Liver (tissue), 8 donors: ENCODE measurements at regions not wholly inside any gene's neighbourhood (a gene's known extent, or its start where the extent isn't known, plus 50 kb on each side); places are given as distances from the start of the nearest gene placed in this dataset.

ENCODE experiments used
- DNase-seq: peaks from one replicate; pipeline ENCODE4 v3.0.0-alpha.2; 2017; ENCODE audit warnings: low spot score
- H3K27ac ChIP-seq, 2 donors: one replicate each; pipeline ENCODE4 v1.7.0; 2013; ENCODE audit warnings: inconsistent platforms in 2 of 2, low read length in 2 of 2, control low read depth in 1 of 2, low read depth in 1 of 2, mild to moderate bottlenecking in 1 of 2
- H3K27me3 ChIP-seq, 4 donors: one replicate each; pipeline versions ENCODE4 v1.6.1 to v1.7.0; 2013; ENCODE audit warnings: low read length in 3 of 4, inconsistent platforms in 1 of 4, mild to moderate bottlenecking in 1 of 4, moderate library complexity in 1 of 4; ENCODE audit not compliant: control insufficient read depth in 4 of 4, insufficient read depth in 4 of 4
- H3K36me3 ChIP-seq, 4 donors: one replicate each; pipeline versions ENCODE4 v1.6.1 to v1.7.0; 2013; ENCODE audit warnings: low read length in 3 of 4, mild to moderate bottlenecking in 3 of 4, low read depth in 1 of 4, moderate library complexity in 1 of 4; ENCODE audit not compliant: control insufficient read depth in 4 of 4, insufficient read depth in 3 of 4
- H3K4me1 ChIP-seq, 4 donors: one replicate each; pipeline versions ENCODE4 v1.6.1 to v1.7.0; 2013; ENCODE audit warnings: low read length in 3 of 4, mild to moderate bottlenecking in 3 of 4, moderate library complexity in 1 of 4; ENCODE audit not compliant: control insufficient read depth in 4 of 4, insufficient read depth in 4 of 4
- H3K4me3 ChIP-seq, 3 donors: one replicate each; pipeline versions ENCODE4 v1.6.1 to v1.7.0; 2013; ENCODE audit warnings: low read length in 3 of 3, control low read depth in 1 of 3, low read depth in 1 of 3, mild to moderate bottlenecking in 1 of 3
- H3K9ac ChIP-seq, 2 donors: one replicate each; pipeline ENCODE4 v1.7.0; 2013; ENCODE audit warnings: low read length in 2 of 2, mild to moderate bottlenecking in 2 of 2, moderate library complexity in 2 of 2, control low read depth in 1 of 2, low read depth in 1 of 2
- H3K9me3 ChIP-seq, 4 donors: one replicate each; pipeline versions ENCODE4 v1.6.1 to v1.7.0; 2013; ENCODE audit warnings: low read length in 3 of 4; ENCODE audit not compliant: control insufficient read depth in 4 of 4
- ATF3 ChIP-seq: IDR thresholded peaks from 2 replicates; pipeline ENCODE4 v1.6.1; 2016; ENCODE audit warnings: antibody characterized with exemption
- CTCF ChIP-seq: fragments of 150-350 bp; IDR thresholded peaks from 2 replicates; pipeline ENCODE4 v1.5.1; 2017; ENCODE audit warnings: improper control_type of control experiment, low read depth, low read length; ENCODE audit not compliant: missing input control
- EGR1 ChIP-seq, 2 donors: IDR thresholded peaks; 2 replicates each; pipeline ENCODE4 v1.6.1; 2016 to 2018; ENCODE audit warnings: antibody characterized with exemption in 2 of 2, low read depth in 2 of 2
- FOXA1 ChIP-seq: IDR thresholded peaks from 2 replicates; pipeline ENCODE4 v1.6.1; 2016; ENCODE audit warnings: antibody characterized with exemption
- FOXA2 ChIP-seq: IDR thresholded peaks from 2 replicates; pipeline ENCODE4 v1.6.1; 2016; ENCODE audit warnings: antibody characterized with exemption
- GABPA ChIP-seq, 2 donors: IDR thresholded peaks in 1 of 2; conservative IDR thresholded peaks in 1 of 2; 2 replicates each; pipeline ENCODE4 v1.6.1; 2016; ENCODE audit warnings: antibody characterized with exemption in 2 of 2, mild to moderate bottlenecking in 1 of 2, moderate library complexity in 1 of 2
- HNF4A ChIP-seq, 2 donors: conservative IDR thresholded peaks; 2 replicates each; pipeline ENCODE4 v1.6.1; 2016; ENCODE audit warnings: antibody characterized with exemption in 2 of 2, mild to moderate bottlenecking in 2 of 2
- HNF4G ChIP-seq: IDR thresholded peaks from 2 replicates; pipeline ENCODE4 v1.6.1; 2016; ENCODE audit warnings: antibody characterized with exemption
- JUND ChIP-seq, 2 donors: IDR thresholded peaks; 2 replicates each; pipeline ENCODE4 v1.6.1; 2016; ENCODE audit warnings: antibody characterized with exemption in 2 of 2
- MAX ChIP-seq: IDR thresholded peaks from 2 replicates; pipeline ENCODE4 v1.6.1; 2016; ENCODE audit warnings: antibody characterized with exemption
- NR2F2 ChIP-seq: IDR thresholded peaks from 2 replicates; pipeline ENCODE4 v1.6.1; 2016; ENCODE audit warnings: antibody characterized with exemption
- RAD21 ChIP-seq, 2 donors: IDR thresholded peaks; 2 replicates each; pipeline ENCODE4 v1.6.1; 2016; ENCODE audit warnings: antibody characterized with exemption in 2 of 2, mild to moderate bottlenecking in 2 of 2
- REST ChIP-seq: IDR thresholded peaks from 2 replicates; pipeline ENCODE4 v1.6.1; 2016; ENCODE audit warnings: antibody characterized with exemption, mild to moderate bottlenecking
- RXRA ChIP-seq, 2 donors: IDR thresholded peaks; 2 replicates each; pipeline ENCODE4 v1.6.1; 2017 to 2018; ENCODE audit warnings: antibody characterized with exemption in 2 of 2, mild to moderate bottlenecking in 1 of 2
- SP1 ChIP-seq: IDR thresholded peaks from 2 replicates; pipeline ENCODE4 v1.6.1; 2018; ENCODE audit warnings: antibody characterized with exemption, mild to moderate bottlenecking
- TAF1 ChIP-seq: conservative IDR thresholded peaks from 2 replicates; pipeline ENCODE4 v1.6.1; 2016; ENCODE audit warnings: antibody characterized with exemption, mild to moderate bottlenecking
- YY1 ChIP-seq: IDR thresholded peaks from 2 replicates; pipeline ENCODE4 v1.6.1; 2016; ENCODE audit warnings: antibody characterized with exemption, mild to moderate bottlenecking
- ZBTB33 ChIP-seq: IDR thresholded peaks from 2 replicates; pipeline ENCODE4 v1.6.1; 2016; ENCODE audit warnings: antibody characterized with exemption
- WGBS: extraction: QIAGEN DNeasy Blood & Tissue Kit; methylation state at CpG from one replicate; pipeline ENCODE4 v1.1.7; 2013; 5-methylcytosine and 5-hydroxymethylcytosine counted together
- donor health status: healthy.
- donor health status: healthy.
- donor health status: healthy.
- donor health status: healthy.
- donor health status: healthy.

GRCh38 chrX:109859651-109860050, 126.6 kb upstream of the ACSL4 start:
- Histone ChIP-seq H3K4me1 (peaks cover 4 to 31% (median 28%) of the 10 kb centered on the region in 4 donors), H3K27ac (no peak overlapping the region), H3K27me3 (no peaks in the 10 kb centered on the region), H3K9ac (no peak overlapping the region), H3K4me3 (no peak overlapping the region), H3K36me3 (no peaks in the 10 kb centered on the region), H3K9me3 (no peaks in the 10 kb centered on the region)
- 69% methylated on average over 2 of the region's 2 CpGs for WGBS
- TF ChIP-seq RAD21 (IDR thresholded peaks at IDR 0.05) (no peak), CTCF (no peak), GABPA (IDR thresholded peaks at IDR 0.05 in 1 of 2, conservative IDR thresholded peaks at IDR 0.05 in 1 of 2) (no peak), ATF3 (no peak), HNF4G (no peak), YY1 (no peak), REST (no peak), EGR1 (IDR thresholded peaks at IDR 0.05; ENCODE audit: low read depth in 2 of 2) (no peak), SP1 (no peak), NR2F2 (no peak), RXRA (IDR thresholded peaks at IDR 0.05) (no peak), JUND (IDR thresholded peaks at IDR 0.05) (no peak), ZBTB33 (no peak), HNF4A (conservative IDR thresholded peaks at IDR 0.05) (no peak), FOXA2 (no peak), FOXA1 (no peak), TAF1 (no peak), MAX (no peak)
- no peak for DNase-seq
